HUES48 (cell line): ENCODE measurements at regions not wholly inside any gene's neighbourhood (a gene's known extent, or its start where the extent isn't known, plus 50 kb on each side); places are given as distances from the start of the nearest gene placed in this dataset.

Experiments used
- H3K27ac ChIP-seq: one replicate; pipeline ENCODE4 v1.7.0; 2013; ENCODE audit warnings: low read depth, low read length, inconsistent platforms
- H3K27me3 ChIP-seq: 2 replicates; pipeline ENCODE4 v1.6.1; 2013; ENCODE audit warnings: mild to moderate bottlenecking, low read length; ENCODE audit not compliant: control insufficient read depth, insufficient read depth
- H3K36me3 ChIP-seq: 2 replicates; pipeline ENCODE4 v1.6.1; 2013; ENCODE audit warnings: low read length; ENCODE audit not compliant: control insufficient read depth, insufficient read depth
- H3K4me1 ChIP-seq: 2 replicates; pipeline ENCODE4 v1.6.1; 2013; ENCODE audit warnings: mild to moderate bottlenecking, low read length; ENCODE audit not compliant: control insufficient read depth, insufficient read depth
- H3K4me3 ChIP-seq: 2 replicates; pipeline ENCODE4 v1.5.1; 2013; ENCODE audit warnings: mild to moderate bottlenecking, low read depth, low read length
- H3K9ac ChIP-seq: 2 replicates; pipeline ENCODE4 v1.6.1; 2013; ENCODE audit warnings: mild to moderate bottlenecking, low read depth, low read length, moderate library complexity
- H3K9me3 ChIP-seq: 2 replicates; pipeline ENCODE4 v1.6.1; 2013; ENCODE audit warnings: low read length; ENCODE audit not compliant: control insufficient read depth, insufficient read depth

DNA sequence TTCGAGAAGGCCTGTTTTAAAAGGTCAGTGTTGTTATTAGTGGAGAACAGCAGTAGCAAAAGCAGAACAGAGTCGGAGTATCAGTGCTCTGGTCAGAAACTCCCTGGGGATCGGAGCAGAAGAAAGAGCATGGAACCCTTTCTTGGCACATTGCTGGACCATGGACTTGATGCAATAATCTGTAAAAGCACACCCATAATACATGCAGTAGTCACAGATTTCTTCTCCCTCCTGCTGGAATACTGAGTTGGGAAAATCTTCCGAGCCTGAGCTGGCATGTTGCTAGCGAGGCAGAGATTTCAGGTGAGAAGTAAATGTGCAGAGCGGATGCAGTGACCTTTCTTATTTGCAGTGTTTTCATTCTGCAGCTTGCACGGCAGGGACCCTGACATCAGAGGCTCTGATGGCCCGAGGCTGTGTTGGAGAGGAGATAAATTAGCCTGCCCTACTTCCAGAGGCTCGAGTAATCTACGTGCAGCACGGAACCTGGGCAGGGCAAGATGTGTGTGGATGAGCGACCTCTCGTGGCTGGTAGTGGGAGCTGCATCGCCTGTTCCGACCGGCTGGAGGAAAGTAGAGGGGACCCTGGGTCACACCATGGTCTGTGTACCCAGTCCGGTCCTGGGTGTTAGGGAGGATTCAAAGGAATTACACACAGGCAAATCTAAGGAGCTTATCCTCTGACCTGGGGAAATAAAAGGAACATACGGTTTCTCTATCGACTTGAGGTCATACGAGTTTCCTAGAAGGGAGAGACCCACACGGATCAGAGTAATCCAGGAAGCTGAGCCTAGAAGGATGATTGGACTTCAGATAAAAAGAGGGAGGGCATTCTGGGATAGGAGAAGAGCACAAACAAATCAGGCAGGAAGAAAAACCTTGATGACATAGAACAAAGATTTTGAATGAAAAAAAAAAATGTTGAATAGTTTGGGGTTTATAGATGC is 137.0 kb upstream of the STMND1 start:
- Histone ChIP-seq H3K4me3 (no peak overlapping the region), H3K9ac (no peak overlapping the region), H3K4me1 (peaks cover 8% of the 10 kb centered on the region; the same call in 1 of the 2 replicates), H3K27ac (no peak overlapping the region), H3K36me3 (no peaks in the 10 kb centered on the region), H3K27me3 (no peaks in the 10 kb centered on the region), H3K9me3 (no peaks in the 10 kb centered on the region)

- Histone ChIP-seq H3K9me3 (no peaks in the 10 kb centered on the region), H3K27ac (no peak overlapping the region), H3K36me3 (no peaks in the 10 kb centered on the region), H3K4me3 (no peak overlapping the region), H3K4me1 (peaks cover 8% of the 10 kb centered on the region; the same call in 1 of the 2 replicates), H3K27me3 (no peaks in the 10 kb centered on the region), H3K9ac (no peak overlapping the region)
Observed at GRCh38 chr6:16961577-16961976, 140.3 kb upstream of the STMND1 start.

- Histone ChIP-seq H3K27ac (no peak overlapping the region), H3K9me3 (no peaks in the 10 kb centered on the region), H3K27me3 (no peaks in the 10 kb centered on the region), H3K4me3 (no peak overlapping the region), H3K4me1 (peaks cover 17% of the 10 kb centered on the region; the same call in 1 of the 2 replicates), H3K36me3 (no peaks in the 10 kb centered on the region), H3K9ac (no peak overlapping the region)
Observed at GRCh38 chr6:16959789-16960188, 142.1 kb upstream of the STMND1 start.

- no peaks in the 10 kb centered on the region for H3K9me3 ChIP-seq
- peaks cover 26% of the 10 kb centered on the region for H3K4me1 ChIP-seq
- no peaks in the 10 kb centered on the region for H3K36me3 ChIP-seq
- no peak overlapping the region for H3K9ac ChIP-seq
- H3K4me3 ChIP-seq = no peak overlapping the region
- no peaks in the 10 kb centered on the region for H3K27me3 ChIP-seq
- no peak overlapping the region for H3K27ac ChIP-seq
Observed at GRCh38 chr6:16956361-16956760, 145.5 kb upstream of the STMND1 start.

DNA sequence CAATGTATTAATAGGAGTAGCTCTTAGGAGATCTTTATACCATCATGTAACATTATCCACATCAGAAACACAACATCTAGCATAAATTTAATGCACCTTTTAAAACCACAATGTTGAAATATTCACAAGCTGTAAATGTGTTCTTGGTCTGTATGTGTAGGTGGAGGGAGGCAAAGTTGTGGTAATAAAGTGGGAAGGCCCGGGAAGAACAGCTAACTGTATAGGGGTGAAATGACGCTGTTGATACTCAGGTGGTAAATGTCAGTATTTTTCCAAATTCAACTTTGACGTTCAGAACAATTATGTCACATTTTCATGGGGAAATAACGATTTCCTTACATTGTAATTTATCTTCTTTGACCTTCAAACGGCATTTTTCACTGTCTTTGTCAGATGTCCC is 146.0 kb upstream of the STMND1 start:
- Histone ChIP-seq H3K27me3 (no peaks in the 10 kb centered on the region), H3K36me3 (no peaks in the 10 kb centered on the region), H3K4me1 (peaks cover 26% of the 10 kb centered on the region), H3K9ac (no peak overlapping the region), H3K9me3 (no peaks in the 10 kb centered on the region), H3K4me3 (no peak overlapping the region), H3K27ac (no peak overlapping the region)

- Histone ChIP-seq H3K9me3 (no peaks in the 10 kb centered on the region), H3K4me3 (no peak overlapping the region), H3K27me3 (no peaks in the 10 kb centered on the region), H3K4me1 (peaks cover 26% of the 10 kb centered on the region), H3K27ac (peak overlapping the region; percentile 55), H3K36me3 (no peaks in the 10 kb centered on the region), H3K9ac (no peak overlapping the region)
Observed at GRCh38 chr6:16953905-16954304, 147.9 kb upstream of the STMND1 start.

- H3K9ac ChIP-seq = no peak overlapping the region
- no peaks in the 10 kb centered on the region for H3K27me3 ChIP-seq
- H3K27ac ChIP-seq = peak overlapping the region; percentile 18
- no peak overlapping the region for H3K4me3 ChIP-seq
- no peaks in the 10 kb centered on the region for H3K9me3 ChIP-seq
- peaks cover 26% of the 10 kb centered on the region for H3K4me1 ChIP-seq
- H3K36me3 ChIP-seq = no peaks in the 10 kb centered on the region
Observed at GRCh38 chr6:16953446-16953845, 148.4 kb upstream of the STMND1 start.

DNA sequence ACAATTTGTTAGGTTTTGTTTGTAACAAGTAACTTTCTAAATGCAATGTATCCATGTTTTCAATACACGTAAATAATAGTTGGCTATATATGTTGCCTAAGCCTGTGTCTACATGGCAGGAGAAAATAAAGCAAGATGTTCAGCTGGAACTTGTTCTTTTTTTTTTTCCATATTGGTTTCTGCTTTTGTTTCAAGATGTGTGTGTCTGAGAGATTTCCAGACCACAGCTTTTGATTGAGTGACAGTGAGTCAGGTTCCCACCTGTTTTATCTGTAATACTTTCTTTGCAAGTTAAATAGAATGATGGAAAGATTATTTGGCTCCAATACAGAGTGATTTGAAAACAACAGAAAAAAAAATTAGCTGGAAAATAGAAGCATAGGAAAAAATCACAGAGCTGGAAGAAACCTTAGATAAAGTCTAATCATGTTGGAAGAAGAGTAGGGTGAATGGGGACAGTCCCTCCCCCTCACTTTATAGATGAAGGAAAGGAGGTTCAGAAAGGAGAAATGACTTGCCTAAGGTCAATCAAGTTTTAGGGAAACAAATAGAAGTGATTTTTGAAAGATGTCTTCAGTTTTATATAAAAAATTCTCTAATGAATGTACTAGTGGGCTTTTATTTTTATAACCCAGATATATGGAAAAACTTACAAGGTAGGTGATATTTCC is 150.9 kb upstream of the STMND1 start:
- H3K4me1 ChIP-seq = peaks cover 36% of the 10 kb centered on the region
- H3K4me3 ChIP-seq = no peak overlapping the region
- no peak overlapping the region for H3K9ac ChIP-seq
- H3K36me3 ChIP-seq = no peaks in the 10 kb centered on the region
- H3K27ac ChIP-seq = no peak overlapping the region
- no peaks in the 10 kb centered on the region for H3K9me3 ChIP-seq
- H3K27me3 ChIP-seq = no peaks in the 10 kb centered on the region

GRCh38 chr6:16950302-16950701 is 151.5 kb upstream of the STMND1 start:
- Histone ChIP-seq H3K27me3 (no peaks in the 10 kb centered on the region), H3K27ac (no peak overlapping the region), H3K4me1 (peaks cover 32% of the 10 kb centered on the region), H3K4me3 (no peak overlapping the region), H3K36me3 (no peaks in the 10 kb centered on the region), H3K9me3 (no peaks in the 10 kb centered on the region), H3K9ac (no peak overlapping the region)

DNA sequence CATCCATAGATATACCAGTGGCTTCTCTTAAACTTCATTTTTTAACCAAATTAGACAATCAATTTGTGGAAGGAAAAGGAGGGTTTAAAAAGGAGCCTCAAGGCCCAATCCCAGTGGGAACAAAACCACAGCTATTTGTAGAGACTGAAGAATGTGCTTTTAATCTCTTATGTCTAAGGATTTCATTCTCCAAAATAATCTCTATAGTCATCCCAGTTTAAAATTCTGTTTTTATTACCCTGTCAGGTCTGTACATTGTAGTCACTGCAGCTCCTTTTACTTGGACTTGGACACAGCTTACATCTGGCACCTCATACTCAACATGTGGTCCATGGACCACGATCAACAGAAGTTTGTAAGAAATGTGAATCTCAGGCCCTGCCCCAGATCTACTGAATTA is 152.1 kb upstream of the STMND1 start:
- Histone ChIP-seq H3K9ac (no peak overlapping the region), H3K27ac (no peak overlapping the region), H3K27me3 (no peaks in the 10 kb centered on the region), H3K9me3 (no peaks in the 10 kb centered on the region), H3K36me3 (no peaks in the 10 kb centered on the region), H3K4me1 (peaks cover 26% of the 10 kb centered on the region), H3K4me3 (no peak overlapping the region)

DNA sequence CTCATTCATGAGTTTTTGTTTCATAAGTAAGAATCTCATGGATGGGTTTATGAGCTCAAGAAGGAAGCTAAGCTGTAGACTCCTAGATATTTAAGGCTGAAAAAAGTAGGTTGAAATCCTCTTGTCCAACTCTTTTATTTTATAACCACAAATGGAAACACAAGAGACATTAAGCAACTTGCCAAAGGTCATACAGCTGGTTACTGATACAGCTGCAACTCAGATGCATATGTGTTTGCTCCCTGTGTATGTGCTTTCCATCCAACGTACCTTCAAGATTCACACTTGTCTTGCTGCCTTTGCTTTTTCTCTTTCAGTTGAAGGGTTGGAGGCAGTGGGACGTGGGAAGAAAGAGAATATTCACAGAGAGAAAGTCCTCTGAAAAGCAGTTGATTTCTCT is 153.5 kb upstream of the STMND1 start:
- peaks cover 13% of the 10 kb centered on the region for H3K4me1 ChIP-seq
- H3K9ac ChIP-seq = no peak overlapping the region
- no peaks in the 10 kb centered on the region for H3K27me3 ChIP-seq
- no peak overlapping the region for H3K27ac ChIP-seq
- H3K36me3 ChIP-seq = no peaks in the 10 kb centered on the region
- H3K4me3 ChIP-seq = no peak overlapping the region
- H3K9me3 ChIP-seq = no peaks in the 10 kb centered on the region
